ENCODE measurements at regions not wholly inside any gene's neighbourhood (a gene's known extent, or its start where the extent isn't known, plus 50 kb on each side); places are given as distances from the start of the nearest gene placed in this dataset.
"Not testable (repeated sequence)": the region's sequence is repeated elsewhere in the genome, so short reads cannot be mapped to it uniquely, and the experiment has no call there.

DNA sequence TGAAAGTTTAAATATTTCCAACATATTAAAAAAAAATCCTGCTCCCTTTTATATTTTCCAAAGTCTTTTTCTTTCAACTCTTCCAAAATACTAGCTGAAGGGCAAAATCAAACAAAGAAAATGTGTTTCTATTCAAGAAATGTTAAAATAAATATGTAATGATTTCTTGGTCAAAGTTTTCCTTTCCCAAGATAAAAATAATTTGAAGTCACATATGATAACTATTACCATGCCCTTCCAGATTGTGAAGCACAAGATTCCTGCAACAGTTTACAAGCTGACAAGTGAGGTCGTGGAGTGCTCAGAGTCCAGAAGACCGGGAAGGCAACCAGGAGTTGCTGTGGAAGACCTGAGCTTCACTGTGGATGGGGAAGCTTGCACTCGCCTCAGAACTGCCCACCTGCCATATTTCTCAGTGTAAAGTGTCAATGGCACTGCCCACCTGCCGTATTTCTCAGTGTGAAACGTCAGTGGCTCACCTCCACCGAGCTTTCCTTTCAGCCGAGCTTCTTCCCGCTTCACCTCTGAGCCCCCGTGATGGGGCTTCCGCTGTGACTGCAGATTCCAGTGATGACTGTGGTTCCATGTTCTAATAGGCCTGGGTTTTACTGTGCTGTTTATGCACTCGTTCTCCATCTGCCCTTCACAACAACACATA, 160.5 kb downstream of the THBS2 start:
- H3K36me3 ChIP-seq = no peaks in the 10 kb centered on the region
- DNase-seq = no peak
- H3K9me3 ChIP-seq = peaks cover 6% of the 10 kb centered on the region
- intact Hi-C loops (cut with DNase I) = no loop called here
- ATAC-seq = no peak
- TF ChIP-seq, protein P1, sequence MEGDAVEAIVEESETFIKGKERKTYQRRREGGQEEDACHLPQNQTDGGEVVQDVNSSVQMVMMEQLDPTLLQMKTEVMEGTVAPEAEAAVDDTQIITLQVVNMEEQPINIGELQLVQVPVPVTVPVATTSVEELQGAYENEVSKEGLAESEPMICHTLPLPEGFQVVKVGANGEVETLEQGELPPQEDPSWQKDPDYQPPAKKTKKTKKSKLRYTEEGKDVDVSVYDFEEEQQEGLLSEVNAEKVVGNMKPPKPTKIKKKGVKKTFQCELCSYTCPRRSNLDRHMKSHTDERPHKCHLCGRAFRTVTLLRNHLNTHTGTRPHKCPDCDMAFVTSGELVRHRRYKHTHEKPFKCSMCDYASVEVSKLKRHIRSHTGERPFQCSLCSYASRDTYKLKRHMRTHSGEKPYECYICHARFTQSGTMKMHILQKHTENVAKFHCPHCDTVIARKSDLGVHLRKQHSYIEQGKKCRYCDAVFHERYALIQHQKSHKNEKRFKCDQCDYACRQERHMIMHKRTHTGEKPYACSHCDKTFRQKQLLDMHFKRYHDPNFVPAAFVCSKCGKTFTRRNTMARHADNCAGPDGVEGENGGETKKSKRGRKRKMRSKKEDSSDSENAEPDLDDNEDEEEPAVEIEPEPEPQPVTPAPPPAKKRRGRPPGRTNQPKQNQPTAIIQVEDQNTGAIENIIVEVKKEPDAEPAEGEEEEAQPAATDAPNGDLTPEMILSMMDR (IDR thresholded peaks at IDR 0.05) = no peak
- no peak overlapping the region for H3K4me3 ChIP-seq
- H3K27ac ChIP-seq = no peak overlapping the region
- H3K27me3 ChIP-seq = no peaks in the 10 kb centered on the region
- no peaks in the 10 kb centered on the region for H3K4me1 ChIP-seq

DNA sequence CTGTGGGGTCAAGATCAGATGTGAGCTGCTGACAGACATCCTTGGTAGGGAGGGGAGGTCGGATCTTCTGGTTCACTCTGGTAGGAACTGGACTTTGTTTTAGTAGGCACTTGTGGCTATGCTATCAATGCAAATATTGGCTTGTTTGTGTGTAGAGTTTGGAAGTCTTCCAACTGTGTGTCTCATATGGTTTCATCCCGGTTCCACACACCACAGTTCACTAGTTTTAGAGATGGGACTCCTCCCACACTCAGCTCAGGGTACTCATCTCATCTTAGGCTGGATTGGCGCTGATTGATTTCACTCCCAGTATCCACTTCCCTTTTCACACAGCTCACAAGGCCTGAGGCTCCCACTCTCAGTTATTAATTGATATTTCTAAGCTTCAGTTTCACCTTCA, 161.3 kb downstream of the THBS2 start:
- Histone ChIP-seq H3K27ac (no peak overlapping the region), H3K4me3 (no peak overlapping the region), H3K36me3 (no peaks in the 10 kb centered on the region), H3K27me3 (no peaks in the 10 kb centered on the region), H3K4me1 (no peaks in the 10 kb centered on the region), H3K9me3 (peaks cover 6% of the 10 kb centered on the region)
- ATAC-seq (no peak), DNase-seq (no peak)
- TF ChIP-seq, protein P1 (IDR thresholded peaks at IDR 0.05) = no peak
- intact Hi-C loops (cut with DNase I) = no loop called here

DNA sequence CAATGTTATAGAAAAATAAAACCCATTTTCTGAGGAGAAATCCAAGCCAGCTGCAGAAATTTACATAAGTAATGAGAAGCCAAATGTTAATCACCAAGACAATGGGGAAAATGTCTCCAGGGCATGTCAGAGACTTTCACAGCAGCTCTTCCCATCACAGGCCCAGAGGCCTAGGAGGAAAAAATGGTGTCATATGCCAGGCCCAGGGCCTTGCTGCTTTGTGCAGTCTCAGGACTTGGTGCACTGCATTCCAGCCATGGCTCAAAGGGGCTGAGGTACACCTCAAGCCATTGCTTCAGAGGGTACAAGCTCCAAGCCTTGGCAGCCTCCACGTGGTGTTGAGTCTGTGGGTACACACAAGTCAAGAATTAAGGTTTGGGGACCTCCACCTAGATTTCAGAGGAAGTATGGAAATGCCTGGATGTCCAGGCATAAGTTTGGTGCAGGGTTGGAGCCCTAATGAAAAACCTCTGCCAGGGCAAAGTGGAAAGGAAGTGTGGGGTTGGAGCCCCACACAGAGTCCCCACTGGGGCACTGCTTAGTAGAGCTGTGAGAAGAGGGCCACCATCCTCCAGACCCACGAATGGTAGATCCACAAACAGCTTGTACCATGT, 163.0 kb downstream of the THBS2 start:
- ATAC-seq, H3K27ac ChIP-seq: not testable (repeated sequence)

DNA sequence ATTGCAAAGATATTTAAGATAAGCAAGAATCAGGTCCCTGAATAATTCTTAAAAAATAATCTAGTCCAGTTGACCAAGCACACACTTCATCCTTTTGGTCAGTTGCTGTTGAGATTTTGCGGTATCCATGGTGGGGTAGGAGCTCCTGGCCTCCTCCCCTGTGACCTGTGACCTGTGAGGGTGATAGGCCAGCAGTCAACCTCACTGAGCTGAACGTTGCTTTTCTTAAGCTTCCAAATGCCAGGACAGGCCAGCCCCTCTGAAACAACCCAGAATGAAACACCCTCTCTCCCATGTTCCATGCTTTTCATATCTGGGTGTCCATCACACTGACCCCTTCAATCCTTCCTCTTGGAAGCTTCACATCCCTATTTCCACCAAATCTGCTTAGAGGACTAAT, 164.9 kb downstream of the THBS2 start:
- TF ChIP-seq, protein P1 (IDR thresholded peaks at IDR 0.05) = no peak
- Histone ChIP-seq H3K4me1 (no peaks in the 10 kb centered on the region), H3K36me3 (no peaks in the 10 kb centered on the region), H3K9me3 (peaks cover 6% of the 10 kb centered on the region), H3K27ac (no peak overlapping the region), H3K4me3 (no peak overlapping the region), H3K27me3 (no peaks in the 10 kb centered on the region)
- intact Hi-C loops (cut with DNase I) = no loop called here
- ATAC-seq (no peak), DNase-seq (no peak)

More for the DNA sequence above, 163.0 kb downstream of the THBS2 start:
- H3K9me3 ChIP-seq; H3K4me3 ChIP-seq; DNase-seq; H3K27me3 ChIP-seq; H3K4me1 ChIP-seq; H3K36me3 ChIP-seq; intact Hi-C loops (cut with DNase I): not testable (repeated sequence)

DNA sequence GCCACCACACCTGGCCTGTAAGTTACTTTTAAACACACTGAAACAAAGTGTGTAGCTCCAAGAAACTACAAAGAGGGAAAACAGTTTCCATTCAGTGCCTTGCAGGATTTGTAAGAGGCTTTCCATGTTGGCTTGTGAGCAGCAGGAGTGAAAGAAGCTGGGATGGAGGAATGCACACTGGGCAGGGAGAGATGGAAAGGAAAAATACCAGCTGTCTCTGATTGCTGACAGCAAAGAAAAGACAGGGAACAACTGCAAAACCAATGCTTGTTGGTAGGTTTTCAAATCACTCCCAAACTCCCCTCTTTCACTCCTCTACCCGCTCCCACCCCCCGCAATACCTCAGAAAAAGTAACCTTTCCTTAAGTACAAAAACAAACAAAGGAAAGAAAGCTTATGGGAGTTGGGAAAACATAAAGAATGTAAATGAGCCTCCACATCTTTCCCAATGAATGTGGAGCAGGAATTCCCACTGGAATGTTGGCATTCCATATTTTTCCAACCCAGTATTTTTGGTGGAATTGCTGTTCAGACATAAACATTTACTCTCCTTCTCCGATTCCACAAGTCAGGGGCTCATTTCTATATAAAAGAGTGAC, 166.1 kb downstream of the THBS2 start:
- TF ChIP-seq, protein P1 (IDR thresholded peaks at IDR 0.05) = no peak
- Histone ChIP-seq H3K4me1 (no peaks in the 10 kb centered on the region), H3K4me3 (no peak overlapping the region), H3K27me3 (no peaks in the 10 kb centered on the region), H3K9me3 (peaks cover 6% of the 10 kb centered on the region), H3K27ac (no peak overlapping the region), H3K36me3 (no peaks in the 10 kb centered on the region)
- ATAC-seq = no peak
- intact Hi-C loops (cut with DNase I) = no loop called here
- DNase-seq = no peak

DNA sequence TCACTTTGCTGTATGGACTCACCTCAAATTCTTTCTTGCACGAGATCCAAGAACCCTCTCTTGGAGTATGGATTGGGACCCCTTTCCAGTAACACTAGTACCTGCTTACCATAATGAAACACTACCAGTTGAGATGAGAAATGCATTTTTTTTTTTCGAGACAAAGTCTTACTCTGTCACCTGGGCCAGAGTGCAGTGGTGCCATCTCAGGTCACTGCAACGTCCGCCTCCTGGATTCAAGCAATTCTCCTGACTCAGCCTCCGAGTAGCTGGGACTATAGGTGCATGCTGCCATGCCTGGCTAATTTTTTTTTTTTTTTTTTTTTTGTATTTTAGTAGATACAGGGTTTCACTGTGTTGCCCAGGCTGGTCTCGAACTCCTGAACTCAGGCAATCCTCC, 167.0 kb downstream of the THBS2 start:
- H3K4me3 ChIP-seq; H3K4me1 ChIP-seq; intact Hi-C loops (cut with DNase I); DNase-seq; ATAC-seq; H3K36me3 ChIP-seq; H3K27me3 ChIP-seq; H3K9me3 ChIP-seq; H3K27ac ChIP-seq: not testable (repeated sequence)
